ENCODE measurements at regions not wholly inside any gene's neighbourhood (a gene's known extent, or its start where the extent isn't known, plus 50 kb on each side); places are given as distances from the start of the nearest gene placed in this dataset.

- no peak for TF ChIP-seq CTCF (IDR thresholded peaks at IDR 0.05; ENCODE audit: control insufficient read depth, insufficient read depth, low read depth, low read length, missing control alignments)
- no peak for DNase-seq (ENCODE audit: low read depth)
- no peak overlapping the region for H3K4me3 ChIP-seq (ENCODE audit: control insufficient read depth, low read depth, low read length)
These were observed 1013.4 kb downstream of the REEP3 start for GRCh38 chr10:64534616-64535015.

GRCh38 chr10:64535131-64535867, 1014.1 kb downstream of the REEP3 start:
- no peak overlapping the region for H3K4me3 ChIP-seq (ENCODE audit: control insufficient read depth, low read depth, low read length)
- no peak for DNase-seq (ENCODE audit: low read depth)
- no peak for TF ChIP-seq CTCF (IDR thresholded peaks at IDR 0.05; ENCODE audit: control insufficient read depth, insufficient read depth, low read depth, low read length, missing control alignments)

DNA sequence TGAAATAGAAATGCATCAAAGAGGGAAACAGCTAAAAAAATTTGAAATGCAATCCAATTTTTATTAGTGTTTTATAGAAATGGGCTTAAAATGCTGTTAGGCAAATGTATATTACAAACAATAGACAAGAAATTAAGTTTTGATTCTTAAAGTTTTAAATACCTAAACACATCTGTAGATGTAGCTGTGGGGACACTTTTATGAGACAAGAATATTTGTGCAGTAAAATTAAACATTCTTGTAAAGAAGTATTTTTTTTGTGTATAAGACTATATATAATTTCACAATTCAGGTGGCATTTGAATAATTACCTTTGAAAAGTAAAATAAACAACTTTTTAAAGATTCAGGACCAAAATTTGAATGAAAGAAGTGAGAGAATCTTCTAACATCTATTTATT, 1015.9 kb downstream of the REEP3 start:
- no peak overlapping the region for H3K4me3 ChIP-seq (ENCODE audit: control insufficient read depth, low read depth, low read length)
- no peak for TF ChIP-seq CTCF (IDR thresholded peaks at IDR 0.05; ENCODE audit: control insufficient read depth, insufficient read depth, low read depth, low read length, missing control alignments)
- no peak for DNase-seq (ENCODE audit: low read depth)

DNA sequence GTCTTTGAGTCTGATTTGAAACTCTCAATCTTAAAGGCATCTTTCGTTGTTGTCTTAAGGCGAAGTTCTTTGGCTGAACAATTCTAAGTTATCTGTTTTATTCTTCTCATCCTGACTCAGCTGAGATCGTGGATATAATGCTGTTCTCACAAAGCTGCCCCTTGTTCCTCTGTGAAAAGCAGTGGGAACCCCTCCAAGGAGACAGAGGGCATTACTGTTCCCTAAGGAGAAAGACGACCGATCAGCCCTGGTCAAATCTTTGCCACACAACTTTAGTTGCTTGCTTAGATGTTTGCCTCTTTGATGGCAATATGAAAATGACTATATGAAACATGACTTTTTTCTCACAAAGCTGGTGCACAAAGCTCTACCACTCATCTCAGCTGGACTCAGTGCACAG, 1016.7 kb downstream of the REEP3 start:
- no peak for TF ChIP-seq CTCF (IDR thresholded peaks at IDR 0.05; ENCODE audit: control insufficient read depth, insufficient read depth, low read depth, low read length, missing control alignments)
- DNase-seq (ENCODE audit: low read depth): no peak

GRCh38 chr10:64546073-64546472, 1024.9 kb downstream of the REEP3 start:
- TF ChIP-seq CTCF (IDR thresholded peaks at IDR 0.05; ENCODE audit: control insufficient read depth, insufficient read depth, low read depth, low read length, missing control alignments): no peak
- H3K4me3 ChIP-seq (ENCODE audit: control insufficient read depth, low read depth, low read length): no peak overlapping the region
- no peak for DNase-seq (ENCODE audit: low read depth)

More for the DNA sequence above, 1016.7 kb downstream of the REEP3 start:
- no peak overlapping the region for H3K4me3 ChIP-seq (ENCODE audit: control insufficient read depth, low read depth, low read length)

- no peak overlapping the region for H3K4me3 ChIP-seq (ENCODE audit: control insufficient read depth, low read depth, low read length)
- TF ChIP-seq CTCF (IDR thresholded peaks at IDR 0.05; ENCODE audit: control insufficient read depth, insufficient read depth, low read depth, low read length, missing control alignments): no peak
- DNase-seq (ENCODE audit: low read depth): no peak
These were observed 1026.0 kb downstream of the REEP3 start for GRCh38 chr10:64547168-64547567.

Data from AG09309 (cell line).